PC-9 (cell line): ENCODE measurements at regions not wholly inside any gene's neighbourhood (a gene's known extent, or its start where the extent isn't known, plus 50 kb on each side); places are given as distances from the start of the nearest gene placed in this dataset.

ENCODE experiments used
- CTCF ChIP-seq: fragments of 200-600 bp; sonication (generic); conservative IDR thresholded peaks from 2 replicates; pipeline ENCODE4 v1.6.1; 2017; ENCODE audit warnings: mixed run types, antibody characterized with exemption, mild to moderate bottlenecking, moderate library complexity
- EZH2 ChIP-seq: fragments of 200-600 bp; sonication (generic); IDR thresholded peaks from 2 replicates; pipeline ENCODE4 v1.8.0; 2017; ENCODE audit warnings: antibody characterized with exemption, low read depth

GRCh38 chr1:87853576-87854351 lies 525.1 kb downstream of the LMO4 start:
- TF ChIP-seq CTCF (no peak), EZH2 (no peak)
